Right kidney (tissue), 1 donor: ENCODE measurements at regions not wholly inside any gene's neighbourhood (a gene's known extent, or its start where the extent isn't known, plus 50 kb on each side); places are given as distances from the start of the nearest gene placed in this dataset.
"Not testable (repeated sequence)": the region's sequence is repeated elsewhere in the genome, so short reads cannot be mapped to it uniquely, and the experiment has no call there.

Source experiments
- DNase-seq: peaks from one replicate; pipeline ENCODE4 v3.0.0-alpha.2; 2016

DNA sequence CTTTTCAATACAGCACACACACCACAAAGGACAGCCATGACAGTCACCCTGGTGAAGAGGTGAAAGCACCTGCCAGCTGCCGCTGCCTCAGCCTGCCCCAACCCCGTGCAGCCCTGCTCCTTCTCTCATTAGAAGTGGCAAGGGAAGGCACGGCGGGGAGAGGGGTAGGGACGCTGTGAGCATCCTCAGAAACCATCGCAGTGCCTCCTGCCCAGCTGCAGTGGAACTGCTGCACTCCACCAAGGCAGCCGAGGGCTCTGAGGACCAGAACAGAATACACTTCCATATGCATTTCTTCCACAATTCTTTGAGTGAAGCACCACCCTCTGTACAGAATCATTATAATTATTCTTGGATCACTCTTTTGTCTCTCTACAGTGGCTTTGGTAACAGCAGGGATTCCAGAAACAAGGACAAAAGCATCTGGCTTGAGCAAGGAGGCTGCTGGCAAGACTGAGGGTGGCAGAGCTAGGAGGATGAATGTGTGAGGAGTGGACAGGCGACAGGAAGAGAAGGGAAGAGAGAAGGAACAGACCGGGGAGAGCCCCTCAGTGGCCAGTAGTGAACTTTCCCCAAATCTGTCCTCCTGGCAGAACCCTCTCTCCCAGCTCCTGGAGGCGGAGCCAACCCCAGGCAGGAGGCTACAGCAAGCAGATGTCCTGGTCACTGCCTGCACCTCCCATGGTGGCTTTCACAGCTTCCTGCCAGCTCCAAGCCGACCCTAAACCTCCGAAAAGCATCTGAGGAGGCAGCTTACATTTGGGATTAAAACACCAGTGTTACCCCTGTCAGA is 73.2 kb downstream of the MTNR1A start:
- DNase-seq = no peak

DNA sequence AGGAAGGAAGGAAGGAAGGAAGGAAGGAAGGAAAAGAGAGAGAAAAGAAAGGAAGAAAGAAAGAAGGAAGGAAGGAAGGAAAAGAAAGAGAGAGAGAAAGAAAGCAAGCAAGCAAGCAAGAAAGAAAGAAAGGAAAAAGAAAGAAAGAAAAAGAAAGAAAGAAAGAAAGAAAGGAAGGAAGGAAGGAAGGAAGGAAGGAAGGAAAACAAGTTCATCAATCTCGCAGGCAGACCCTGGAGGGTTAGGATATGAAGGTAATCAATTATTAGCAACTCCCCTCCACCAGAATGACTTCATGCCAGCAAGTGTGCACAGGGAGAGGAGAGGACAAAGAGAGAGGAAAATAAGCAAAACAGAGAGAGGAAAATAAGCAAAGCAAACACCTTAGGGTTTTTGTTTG is 80.2 kb downstream of the MTNR1A start:
- no peak for DNase-seq

DNA sequence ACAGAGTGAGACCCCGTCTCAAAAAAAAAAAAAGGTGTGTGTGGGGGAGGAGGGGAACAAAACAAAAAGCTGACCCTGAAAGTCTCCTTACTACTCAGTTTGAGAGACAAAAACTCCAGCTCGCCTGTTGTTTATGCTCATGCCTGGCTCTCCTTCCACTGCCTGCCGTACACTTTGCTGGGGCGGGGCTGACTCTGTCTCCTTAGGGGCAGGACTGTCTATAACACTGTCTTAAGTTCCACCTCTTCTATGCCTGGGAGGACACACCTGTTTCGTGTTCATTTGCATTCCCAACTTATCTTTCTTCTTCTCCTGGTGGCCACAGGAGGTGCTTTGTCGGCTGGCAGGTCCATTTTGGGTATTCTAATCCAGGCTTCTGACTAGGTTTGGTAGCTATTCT is 81.4 kb downstream of the MTNR1A start:
- DNase-seq = no peak

DNA sequence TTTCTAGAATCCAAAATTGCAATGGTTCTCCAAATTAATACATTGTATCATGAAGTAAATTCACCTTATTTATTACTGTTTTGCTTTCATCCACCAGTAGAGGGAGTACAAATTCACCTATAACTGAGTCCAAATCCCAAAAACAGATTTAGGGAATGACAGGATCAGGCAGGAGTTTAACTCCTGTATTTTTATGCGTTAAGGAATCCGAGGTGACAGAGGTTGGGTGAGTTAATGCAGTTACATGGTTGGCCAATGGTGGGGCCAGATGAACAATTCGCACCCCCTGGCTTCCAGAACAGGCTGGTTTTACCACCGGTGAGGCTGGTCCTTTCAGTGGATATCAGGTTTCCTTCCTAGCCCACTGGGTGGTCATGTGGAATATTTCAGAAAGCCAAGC is 82.4 kb downstream of the MTNR1A start:
- DNase-seq = peak; percentile 42

DNA sequence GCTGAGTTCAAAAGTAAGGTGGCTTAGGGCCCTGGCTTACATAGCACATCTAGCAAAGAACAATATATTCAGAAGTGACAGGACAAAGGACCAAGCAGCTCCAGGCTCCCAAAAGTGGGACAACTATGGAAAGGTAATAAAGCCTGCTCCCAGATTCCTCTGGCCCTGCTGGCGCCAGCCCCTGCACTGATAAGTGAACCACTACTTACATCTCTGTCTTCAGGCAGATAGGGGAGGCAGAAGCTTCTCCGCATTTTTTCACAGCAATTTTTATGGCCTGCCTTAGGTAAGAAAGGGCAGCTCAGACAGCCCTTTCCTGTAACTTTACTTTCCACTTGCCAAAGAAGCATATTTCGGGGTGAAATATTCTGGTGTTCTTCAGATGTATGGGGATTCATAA is 83.9 kb downstream of the MTNR1A start:
- DNase-seq = no peak

DNA sequence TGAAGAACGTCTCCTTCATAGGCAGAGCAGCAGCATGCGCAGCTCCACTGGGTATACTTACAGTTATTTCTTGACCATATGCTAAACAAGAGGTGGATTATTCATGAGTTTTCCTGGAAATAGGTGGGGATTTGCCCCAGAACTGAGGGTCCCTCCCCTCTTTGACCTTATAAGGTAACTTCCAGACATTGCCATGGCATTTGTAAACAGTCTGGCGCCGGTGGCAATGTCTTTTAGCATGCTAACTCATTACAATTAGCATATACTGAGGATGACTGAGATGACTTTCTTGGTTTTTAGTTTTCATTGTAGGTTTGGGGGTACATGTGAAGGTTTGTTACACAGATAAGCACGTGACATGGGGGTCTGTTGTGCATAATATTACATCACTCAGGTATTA is 97.3 kb downstream of the MTNR1A start:
- DNase-seq = no peak

DNA sequence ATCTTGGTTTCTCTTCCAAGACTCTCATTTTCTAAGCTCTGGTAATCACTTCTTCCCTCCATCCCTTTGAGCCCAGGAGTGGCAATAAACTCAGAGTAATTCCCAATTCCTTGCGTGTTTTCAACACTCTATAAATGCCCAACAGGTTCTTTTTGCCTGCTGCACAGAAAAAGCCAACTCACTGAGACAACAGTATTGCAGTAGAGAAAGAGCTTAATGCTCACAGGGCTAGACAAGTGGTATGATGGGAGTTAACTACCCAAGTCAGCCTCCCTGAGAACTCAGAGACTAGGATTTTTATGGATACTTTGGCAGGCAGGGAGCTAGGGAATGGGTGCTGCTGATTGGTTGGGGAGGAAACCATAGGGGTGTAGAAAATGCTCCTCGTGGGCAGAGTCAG is 103.4 kb downstream of the MTNR1A start:
- no peak for DNase-seq

DNA sequence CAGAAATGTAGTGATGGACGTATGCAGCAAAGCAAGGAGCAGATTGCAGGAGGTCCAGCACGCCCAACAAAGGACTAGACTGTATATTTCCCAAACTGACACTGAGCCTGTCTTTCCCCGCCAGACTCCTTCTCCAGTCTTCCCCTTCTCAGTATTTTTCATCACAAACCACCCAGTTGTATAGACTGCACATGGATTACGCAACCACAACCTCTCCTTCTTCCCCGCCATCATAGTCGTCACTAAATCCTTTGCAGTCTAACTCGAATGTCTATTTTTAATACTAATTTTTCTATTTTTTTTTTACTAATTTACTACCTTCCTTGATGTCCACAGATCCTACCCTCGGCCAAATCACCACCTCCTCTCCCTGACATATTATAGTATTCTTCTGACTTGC is 105.4 kb downstream of the MTNR1A start:
- no peak for DNase-seq

DNA sequence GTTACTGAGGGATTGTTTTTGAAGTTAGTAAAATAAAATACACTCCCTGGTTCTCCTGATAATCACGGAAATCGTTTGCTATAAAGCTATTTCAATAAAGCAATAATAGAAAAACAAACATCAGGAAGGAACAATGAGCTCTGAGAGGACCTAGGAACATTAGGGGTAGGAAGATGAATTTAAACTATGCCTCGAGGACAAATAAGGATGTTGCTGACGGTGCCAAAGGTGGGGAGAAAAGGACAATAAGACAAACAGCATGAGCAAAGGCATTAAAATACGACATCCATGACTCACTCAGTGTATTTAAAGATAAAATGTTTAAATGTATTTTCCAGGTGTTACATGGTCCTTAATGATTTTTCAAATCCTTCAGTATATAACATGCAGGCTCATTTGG is 110.3 kb downstream of the MTNR1A start:
- no peak for DNase-seq

DNA sequence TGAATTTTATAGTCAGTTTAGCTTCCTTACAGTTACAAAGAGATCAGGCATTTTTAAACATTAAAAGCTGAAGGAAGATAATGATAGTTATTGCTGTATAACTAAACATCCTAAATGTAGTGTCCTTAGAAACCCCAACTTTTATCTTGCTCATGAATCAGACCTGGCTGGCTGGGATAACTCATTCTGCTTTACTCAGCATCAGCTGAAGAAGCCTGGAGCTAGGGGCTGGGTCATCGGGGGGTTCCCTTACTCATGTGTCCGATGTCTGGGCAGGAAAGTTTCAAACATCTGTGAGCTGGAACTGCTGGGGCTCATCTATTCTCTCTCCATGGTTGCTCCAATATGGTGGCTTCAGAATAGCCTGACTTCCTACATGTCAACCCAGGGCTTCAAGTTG is 113.9 kb downstream of the MTNR1A start:
- no peak for DNase-seq

DNA sequence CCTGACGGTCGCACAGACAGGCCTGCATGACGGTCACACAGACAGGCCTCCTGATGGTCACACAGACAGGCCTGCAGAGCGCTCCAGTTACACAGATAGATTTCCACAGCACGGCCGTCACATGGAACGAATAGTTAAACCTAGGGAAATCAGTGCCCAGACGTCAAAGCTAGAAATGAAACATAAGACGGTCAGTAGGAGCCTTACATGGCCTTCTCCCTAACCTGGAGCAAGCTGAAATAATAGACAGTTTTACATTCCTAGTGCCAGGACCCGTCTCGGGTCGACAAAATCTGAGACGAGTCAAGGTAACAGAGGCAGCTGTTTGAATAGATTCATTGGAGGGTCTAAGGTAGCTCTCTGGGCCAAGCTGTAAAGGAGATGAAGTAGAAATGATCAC is 126.9 kb downstream of the MTNR1A start:
- no peak for DNase-seq

DNA sequence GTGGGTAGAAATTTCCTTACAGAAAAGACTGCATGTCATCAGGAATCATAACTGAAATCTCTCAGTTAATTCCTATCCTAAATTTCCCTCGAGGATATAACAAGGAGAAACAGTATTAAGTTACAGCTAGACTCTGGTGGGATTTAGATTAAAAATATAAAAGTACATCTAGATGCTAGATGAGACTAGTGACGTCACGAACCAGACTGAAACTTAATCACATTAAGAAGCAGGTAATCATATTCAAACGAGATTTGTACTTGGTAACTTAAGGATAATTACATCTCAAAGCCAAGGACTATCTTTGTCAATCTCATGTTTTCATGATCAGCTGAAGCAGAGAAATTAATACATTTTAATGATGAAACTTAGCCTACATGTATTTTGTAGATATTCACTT is 130.6 kb downstream of the MTNR1A start:
- no peak for DNase-seq

DNA sequence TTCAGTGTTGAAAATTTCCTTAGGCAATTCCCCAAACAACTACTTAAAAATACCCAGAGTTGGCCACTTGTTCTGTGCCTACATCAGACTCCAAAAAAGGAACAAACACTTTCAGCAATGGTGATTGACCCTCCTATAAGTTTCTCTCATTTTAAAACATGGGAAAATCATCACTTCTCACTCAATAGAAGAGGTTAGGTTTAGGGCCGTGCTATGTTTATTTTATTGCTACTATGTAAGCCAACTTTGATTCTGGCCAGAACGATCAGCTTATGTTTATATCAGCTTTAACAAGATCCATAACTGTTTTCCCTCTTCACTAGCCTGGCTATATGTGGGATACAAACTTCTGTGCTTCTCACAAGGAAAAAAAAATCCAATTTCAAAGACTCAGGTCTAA is 133.1 kb downstream of the MTNR1A start:
- no peak for DNase-seq

DNA sequence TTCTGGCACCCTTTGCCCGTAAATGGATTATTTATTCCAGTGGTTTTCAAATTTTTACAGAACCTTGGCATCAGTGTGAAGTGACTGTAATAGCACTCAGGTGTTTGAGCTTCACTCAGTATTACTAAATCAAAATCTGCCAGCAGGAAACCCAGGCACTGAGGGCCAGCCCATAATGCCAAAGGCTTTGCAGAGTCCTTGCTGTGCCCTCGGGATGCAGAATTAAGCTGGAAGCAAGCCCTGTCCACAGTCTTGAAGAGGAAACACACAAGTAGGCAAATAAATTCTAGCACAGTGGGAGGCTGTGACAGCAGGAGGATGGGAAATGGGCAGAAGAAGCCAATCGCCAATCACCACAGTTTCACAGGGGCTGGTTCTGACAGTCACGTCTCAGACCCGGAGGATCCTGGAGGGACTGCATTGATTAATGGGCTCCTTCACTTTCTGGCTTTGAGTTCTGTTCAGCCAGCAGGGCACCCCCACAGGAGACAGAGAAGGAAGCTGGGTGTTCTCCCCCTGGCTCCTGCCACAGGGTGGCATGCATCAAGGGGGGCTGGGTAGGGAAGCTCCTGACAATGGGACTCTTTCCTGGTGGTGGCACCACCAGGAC is 138.8 kb downstream of the MTNR1A start:
- no peak for DNase-seq

DNA sequence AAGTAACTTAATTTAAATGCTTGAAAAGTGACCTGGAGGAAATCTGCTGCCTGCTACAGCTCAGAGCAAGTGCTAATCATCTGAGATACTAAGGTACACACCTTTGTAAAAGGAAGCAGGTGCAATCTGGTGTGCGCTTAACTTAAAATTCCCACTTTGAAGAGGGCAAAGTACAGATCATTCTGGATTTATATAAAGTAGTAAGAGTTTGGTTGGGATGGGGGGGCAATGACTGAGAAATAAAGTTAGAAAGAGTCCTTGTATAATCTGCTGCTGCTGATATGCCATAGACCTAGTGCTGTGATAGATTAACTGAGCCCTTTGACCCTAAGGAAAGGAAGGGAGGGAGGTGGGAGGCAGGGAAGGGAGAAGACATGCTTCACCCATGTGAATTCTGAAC is 141.0 kb downstream of the MTNR1A start:
- DNase-seq = no peak

DNA sequence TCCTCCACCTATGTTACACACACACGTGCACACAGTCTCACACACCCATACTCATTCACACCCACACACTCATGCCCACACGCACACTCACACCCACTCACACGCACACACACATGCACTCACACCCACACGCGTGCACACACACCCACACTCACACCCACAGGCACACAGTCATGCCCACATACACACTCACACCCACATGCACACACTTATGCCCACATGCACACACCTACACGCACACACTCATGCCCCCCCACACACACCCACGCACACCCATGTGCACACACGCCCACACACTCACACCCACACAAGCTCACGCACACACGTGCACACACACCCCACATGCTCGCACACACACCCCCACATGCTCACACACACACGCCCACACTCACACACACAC is 140.0 kb downstream of the F11 start:
- no peak for DNase-seq

DNA sequence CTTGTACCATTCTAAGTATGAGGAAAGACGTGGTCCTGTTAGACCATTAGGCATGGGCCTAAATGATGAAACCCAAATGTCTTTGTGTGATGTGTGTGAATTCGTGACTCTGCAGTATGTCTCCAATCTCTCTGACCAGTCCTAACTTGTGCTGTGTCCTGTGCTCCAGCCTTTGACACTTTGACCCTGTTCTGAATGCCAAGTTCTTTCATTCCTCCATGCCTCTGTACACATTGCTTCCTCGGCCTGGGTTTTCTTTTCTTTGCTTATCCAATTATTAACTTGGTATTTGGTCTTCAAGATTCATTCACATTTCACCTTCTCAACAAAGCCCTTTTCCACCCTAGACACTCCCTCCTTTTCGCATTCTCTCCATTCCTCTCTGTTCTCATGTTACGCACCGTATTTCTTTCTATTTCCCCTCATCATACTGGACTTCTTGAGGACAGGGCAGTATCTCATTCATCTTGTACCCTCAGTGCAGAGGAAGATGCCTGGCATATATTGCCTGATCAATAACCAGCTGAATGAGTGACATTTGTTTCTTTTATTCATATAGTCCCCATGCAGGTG is 138.7 kb downstream of the F11 start:
- no peak for DNase-seq

DNA sequence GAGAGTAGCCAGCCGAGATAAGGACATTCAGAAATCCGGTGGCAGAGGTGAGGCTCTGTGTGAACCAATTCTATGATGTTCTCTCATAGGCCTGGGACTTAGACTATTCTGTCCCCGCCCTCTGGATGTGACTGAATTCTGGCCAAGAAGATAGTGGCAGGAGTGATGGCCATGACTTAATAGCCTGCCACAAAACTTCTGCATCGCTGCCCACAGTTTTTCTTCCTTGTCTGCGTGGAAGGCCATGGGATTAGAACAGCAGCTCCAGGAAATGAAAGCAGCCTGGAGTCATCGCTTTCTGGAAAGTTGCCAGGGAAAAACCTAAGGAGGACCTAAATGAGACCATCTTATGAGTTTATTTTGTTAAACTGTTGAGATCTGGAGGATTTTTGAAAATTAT is 134.7 kb downstream of the F11 start:
- DNase-seq = no peak

DNA sequence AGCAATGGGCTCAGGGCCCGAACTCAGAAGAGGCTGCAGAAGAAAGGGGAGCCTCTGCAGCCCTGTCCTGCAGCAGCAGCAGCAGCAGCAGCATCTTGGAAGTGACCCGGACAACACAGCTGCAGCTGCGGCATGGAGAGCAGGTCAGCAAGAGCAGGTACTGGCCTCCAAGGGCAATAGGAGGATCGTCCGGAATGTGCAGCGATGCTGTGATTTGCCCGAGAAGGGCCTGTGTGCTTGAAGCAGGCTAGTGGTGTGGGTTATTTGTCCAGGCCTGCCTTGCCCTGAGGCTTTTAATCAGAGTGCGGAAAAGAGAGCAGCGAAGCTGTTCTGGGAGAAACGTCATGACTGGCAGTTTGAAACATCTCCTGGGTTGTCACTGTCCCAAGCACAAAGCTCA is 126.0 kb downstream of the F11 start:
- no peak for DNase-seq

DNA sequence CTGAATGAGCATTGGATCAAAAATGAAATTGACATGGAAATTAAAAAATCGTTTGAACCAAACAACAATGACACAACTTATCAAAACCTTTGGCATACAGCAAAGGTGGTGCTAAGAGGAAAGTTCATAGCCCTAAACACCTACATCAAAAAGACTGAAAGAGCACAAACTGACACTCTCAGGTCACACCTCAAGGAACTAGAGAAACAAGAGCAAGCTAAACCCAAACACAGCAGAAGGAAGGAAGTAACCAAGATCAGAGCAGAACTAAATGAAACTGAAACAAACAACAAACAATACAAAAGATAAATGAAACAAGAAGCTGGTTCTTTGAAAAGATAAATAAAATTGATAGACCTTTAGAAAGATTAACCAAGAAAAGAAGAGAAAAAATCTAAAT is 118.3 kb downstream of the F11 start:
- DNase-seq = not testable (repeated sequence)

DNA sequence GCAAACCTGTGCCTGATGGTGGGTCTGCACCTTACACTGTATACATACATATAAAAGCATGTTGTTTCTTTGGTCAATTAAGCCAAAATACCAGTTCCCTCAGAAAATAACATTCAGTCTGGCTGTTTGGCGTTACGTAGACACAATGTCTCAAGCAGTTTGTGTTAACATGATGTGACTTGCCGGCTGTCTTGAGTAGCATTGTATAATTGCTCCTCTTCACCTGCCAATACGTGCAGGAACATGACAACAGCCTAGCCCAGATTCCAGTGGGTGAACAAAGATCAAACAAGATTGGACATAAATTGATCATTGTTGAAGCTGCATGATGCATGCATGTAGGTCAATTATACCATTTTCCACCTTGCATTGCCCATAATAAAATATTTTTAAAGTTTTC is 102.3 kb downstream of the F11 start:
- no peak for DNase-seq

DNA sequence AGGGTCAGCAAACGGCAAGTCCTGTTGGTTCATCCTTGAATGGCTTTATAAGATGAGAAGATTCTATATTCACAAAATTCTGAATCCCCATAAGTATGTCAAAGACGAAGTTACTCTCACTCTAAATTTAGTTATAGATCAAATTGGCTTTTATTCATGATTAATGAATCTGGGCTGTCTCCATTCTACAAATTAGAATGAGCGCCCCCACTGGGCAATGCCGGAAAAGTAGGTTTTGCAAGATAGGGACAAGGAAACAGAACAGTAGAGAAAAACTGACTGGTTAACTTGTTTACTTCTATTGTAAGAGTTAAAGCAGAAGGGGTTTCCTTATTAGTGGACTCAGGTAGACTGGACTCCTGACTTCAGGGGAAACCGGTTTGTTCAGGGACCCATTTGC is 100.3 kb downstream of the F11 start:
- DNase-seq = no peak

DNA sequence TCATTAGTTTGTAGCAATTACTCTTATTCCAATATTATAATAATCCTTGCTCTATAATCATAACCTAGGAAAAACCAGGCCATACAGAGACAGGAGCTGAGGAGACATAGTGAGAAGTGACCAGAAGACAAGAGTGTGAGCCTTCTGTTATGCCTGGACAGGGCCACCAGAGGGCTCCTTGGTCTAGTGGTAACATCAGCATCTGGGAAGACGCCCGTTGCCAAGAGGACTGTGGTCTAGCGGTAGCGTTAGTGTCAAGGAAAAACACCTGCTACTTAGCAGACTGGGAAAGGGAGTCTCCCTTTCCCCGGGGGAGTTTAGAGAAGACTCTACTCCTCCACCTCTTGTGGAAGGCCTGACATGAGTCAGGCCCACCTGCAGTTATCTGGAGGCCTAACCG is 97.0 kb downstream of the F11 start:
- DNase-seq = not testable (repeated sequence)

DNA sequence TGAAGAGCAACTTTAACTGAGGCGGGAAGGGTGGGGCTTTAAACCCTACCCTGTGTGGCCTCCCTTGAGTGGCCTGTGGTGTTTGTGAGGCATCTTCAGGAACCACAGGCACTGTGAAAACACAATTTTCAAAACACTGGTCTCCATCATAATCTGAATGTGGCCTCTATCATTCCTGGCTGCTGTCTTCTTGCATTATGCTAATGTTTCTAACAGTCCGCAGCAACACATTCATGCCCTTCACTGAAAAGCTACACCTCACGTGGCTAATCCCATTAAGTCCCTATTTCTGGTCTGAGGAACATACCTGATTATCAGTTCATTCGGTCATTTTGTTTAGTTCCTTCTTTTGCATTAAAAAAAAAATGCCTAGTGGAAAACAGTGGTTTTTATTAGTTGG is 94.6 kb downstream of the F11 start:
- DNase-seq = no peak
